ENCODE measurements at regions not wholly inside any gene's neighbourhood (a gene's known extent, or its start where the extent isn't known, plus 50 kb on each side); places are given as distances from the start of the nearest gene placed in this dataset.
A peak's percentile ranks its signal among the peaks of the same experiment; 100 is the strongest.
"Not testable (repeated sequence)": the region's sequence is repeated elsewhere in the genome, so short reads cannot be mapped to it uniquely, and the experiment has no call there.

- ChIA-PET POLR2A (no interaction called here), CTCF (no interaction called here)
- no peak for TF ChIP-seq SUZ12 (IDR thresholded peaks at IDR 0.05)
- no peak for TF ChIP-seq LEF1 (IDR thresholded peaks at IDR 0.05; ENCODE audit: borderline replicate concordance)
- no peak for TF ChIP-seq FOXA1 (IDR thresholded peaks at IDR 0.05)
- no peak for TF ChIP-seq CTBP1 (IDR thresholded peaks at IDR 0.05; ENCODE audit: borderline replicate concordance)
- TF ChIP-seq NFRKB (IDR thresholded peaks at IDR 0.05), result no peak
- DNase-seq (ENCODE audit: extremely low spot score), result no peak
These were observed 67.0 kb upstream of the RMP24 start for GRCh38 chr18:35905436-35905835.

DNA sequence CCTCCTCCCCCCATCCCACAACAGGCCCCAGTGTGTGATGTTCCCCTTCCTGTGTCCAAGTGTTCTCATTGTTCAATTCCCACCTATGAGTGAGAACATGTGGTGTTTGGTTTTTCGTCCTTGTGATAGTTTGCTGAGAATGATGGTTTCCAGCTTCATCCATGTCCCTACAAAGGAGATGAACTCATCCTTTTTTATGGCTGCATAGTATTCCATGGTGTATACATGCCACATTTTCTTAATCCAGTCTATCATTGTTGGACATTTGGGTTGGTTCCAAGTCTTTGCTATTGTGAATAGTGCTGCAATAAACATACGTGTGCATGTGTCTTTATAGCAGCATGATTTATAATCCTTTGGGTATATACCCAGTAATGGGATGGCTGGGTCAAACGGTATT, 66.2 kb upstream of the RMP24 start:
- POLR2A ChIA-PET, CTCF ChIA-PET: not testable (repeated sequence)

GRCh38 chr18:35910327-35910726, 62.2 kb upstream of the RMP24 start:
- ChIA-PET CTCF (interaction anchor here (1.2 kb wide), 1 partner anchor 40 kb away, joined by 3 read pairs; no protein-coding TSS in a partner anchor), POLR2A (no interaction called here)
- DNase-seq (ENCODE audit: extremely low spot score), result no peak
- TF ChIP-seq FOXM1 (IDR thresholded peaks at IDR 0.05; ENCODE audit: borderline replicate concordance) (no peak), TARDBP (IDR thresholded peaks at IDR 0.05) (no peak), ELF4 (IDR thresholded peaks at IDR 0.05) (no peak), PKNOX1 (IDR thresholded peaks at IDR 0.05) (no peak), BHLHE40 (IDR thresholded peaks at IDR 0.05; ENCODE audit: borderline replicate concordance) (no peak), ZNF384 (IDR thresholded peaks at IDR 0.05) (no peak), L3MBTL2 (conservative IDR thresholded peaks at IDR 0.05) (no peak), FOXA1 (IDR thresholded peaks at IDR 0.05) (no peak), ARNT (IDR thresholded peaks at IDR 0.05) (no peak), SP1 (IDR thresholded peaks at IDR 0.05) (no peak), SUZ12 (IDR thresholded peaks at IDR 0.05) (no peak), NFRKB (IDR thresholded peaks at IDR 0.05) (no peak), HDGF (IDR thresholded peaks at IDR 0.05; ENCODE audit: borderline replicate concordance) (no peak), FOXK2 (IDR thresholded peaks at IDR 0.05) (no peak), CTBP1 (IDR thresholded peaks at IDR 0.05; ENCODE audit: borderline replicate concordance) (no peak), LEF1 (IDR thresholded peaks at IDR 0.05; ENCODE audit: borderline replicate concordance) (no peak)

More for the DNA sequence above, 66.2 kb upstream of the RMP24 start:
- DNase-seq (ENCODE audit: extremely low spot score), result not testable (repeated sequence)

DNA sequence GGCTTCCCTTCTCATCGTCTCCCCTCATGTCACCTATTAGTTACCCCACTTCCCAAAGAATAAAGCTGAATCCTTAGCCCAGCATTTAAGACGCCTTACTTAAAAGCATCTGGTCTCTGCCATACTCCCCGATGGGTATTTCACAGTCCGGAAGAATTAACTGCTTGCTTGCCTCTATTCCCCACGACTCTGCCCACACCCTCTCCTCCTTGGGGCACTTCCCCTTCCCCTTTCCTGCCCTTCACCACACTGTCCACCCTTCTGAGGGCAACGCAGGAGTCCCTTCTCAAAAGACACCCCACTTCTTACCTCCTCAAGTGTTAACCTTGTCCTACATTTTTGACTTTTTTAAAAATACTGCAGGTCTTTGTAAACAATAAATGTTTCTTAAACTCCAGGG, 60.1 kb upstream of the RMP24 start:
- CTCF ChIA-PET, result no interaction called here
- POLR2A ChIA-PET, result no interaction called here
- TF ChIP-seq LEF1 (IDR thresholded peaks at IDR 0.05; ENCODE audit: borderline replicate concordance) (no peak), BHLHE40 (IDR thresholded peaks at IDR 0.05; ENCODE audit: borderline replicate concordance) (no peak), HDGF (IDR thresholded peaks at IDR 0.05; ENCODE audit: borderline replicate concordance) (no peak), NFRKB (IDR thresholded peaks at IDR 0.05) (no peak), FOXA1 (IDR thresholded peaks at IDR 0.05) (no peak), ELF4 (IDR thresholded peaks at IDR 0.05) (no peak), CTBP1 (IDR thresholded peaks at IDR 0.05; ENCODE audit: borderline replicate concordance) (no peak), PKNOX1 (IDR thresholded peaks at IDR 0.05) (no peak), ZNF384 (IDR thresholded peaks at IDR 0.05) (no peak), SUZ12 (IDR thresholded peaks at IDR 0.05) (no peak), ARNT (IDR thresholded peaks at IDR 0.05) (no peak), TARDBP (IDR thresholded peaks at IDR 0.05) (no peak), FOXM1 (IDR thresholded peaks at IDR 0.05; ENCODE audit: borderline replicate concordance) (no peak), SP1 (IDR thresholded peaks at IDR 0.05) (no peak), L3MBTL2 (conservative IDR thresholded peaks at IDR 0.05) (no peak), FOXK2 (IDR thresholded peaks at IDR 0.05) (no peak)
- DNase-seq (ENCODE audit: extremely low spot score), result no peak

DNA sequence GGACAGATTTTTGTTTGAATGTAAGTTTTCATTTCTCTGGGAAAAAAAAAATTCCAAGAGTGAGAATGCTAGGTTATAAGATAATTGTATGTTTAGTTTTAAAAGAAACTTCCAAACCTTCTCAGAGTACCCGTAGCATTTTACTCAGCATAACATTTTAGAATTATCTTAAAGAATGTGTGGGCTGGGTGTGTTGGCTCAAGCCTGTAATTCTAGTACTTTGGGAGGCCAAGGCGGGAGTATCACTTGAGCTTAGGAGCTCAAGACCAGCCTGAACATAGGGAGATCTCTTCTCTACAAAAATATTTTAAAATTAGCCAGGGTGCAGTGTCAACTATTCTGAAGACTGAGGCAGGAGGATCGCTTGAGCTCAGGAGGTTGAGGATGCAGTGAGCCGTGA, 57.4 kb upstream of the RMP24 start:
- TF ChIP-seq CTBP1 (IDR thresholded peaks at IDR 0.05; ENCODE audit: borderline replicate concordance) (no peak), FOXA1 (IDR thresholded peaks at IDR 0.05) (no peak), TARDBP (IDR thresholded peaks at IDR 0.05) (no peak), HDGF (IDR thresholded peaks at IDR 0.05; ENCODE audit: borderline replicate concordance) (no peak), LEF1 (IDR thresholded peaks at IDR 0.05; ENCODE audit: borderline replicate concordance) (no peak), BHLHE40 (IDR thresholded peaks at IDR 0.05; ENCODE audit: borderline replicate concordance) (no peak), NFRKB (IDR thresholded peaks at IDR 0.05) (no peak), FOXM1 (IDR thresholded peaks at IDR 0.05; ENCODE audit: borderline replicate concordance) (no peak), ELF4 (IDR thresholded peaks at IDR 0.05) (no peak), ZNF384 (IDR thresholded peaks at IDR 0.05) (no peak), SP1 (IDR thresholded peaks at IDR 0.05) (no peak)
- ChIA-PET POLR2A (no interaction called here), CTCF (no interaction called here)
- DNase-seq (ENCODE audit: extremely low spot score), result no peak

GRCh38 chr18:35917043-35917442, 55.4 kb upstream of the RMP24 start:
- TF ChIP-seq LEF1 (IDR thresholded peaks at IDR 0.05; ENCODE audit: borderline replicate concordance) (no peak), CTBP1 (IDR thresholded peaks at IDR 0.05; ENCODE audit: borderline replicate concordance) (no peak), FOXK2 (IDR thresholded peaks at IDR 0.05) (no peak), PKNOX1 (IDR thresholded peaks at IDR 0.05) (no peak), NFRKB (IDR thresholded peaks at IDR 0.05) (no peak), FOXA1 (IDR thresholded peaks at IDR 0.05) (no peak), SUZ12 (IDR thresholded peaks at IDR 0.05) (no peak)
- ChIA-PET POLR2A (no interaction called here), CTCF (interaction anchor here (0.7 to 1.3 kb wide), 4 partner anchors 10 to 34 kb away, joined by 3 read pairs; no protein-coding TSS in a partner anchor)
- peak; percentile 55 for DNase-seq (ENCODE audit: extremely low spot score)

DNA sequence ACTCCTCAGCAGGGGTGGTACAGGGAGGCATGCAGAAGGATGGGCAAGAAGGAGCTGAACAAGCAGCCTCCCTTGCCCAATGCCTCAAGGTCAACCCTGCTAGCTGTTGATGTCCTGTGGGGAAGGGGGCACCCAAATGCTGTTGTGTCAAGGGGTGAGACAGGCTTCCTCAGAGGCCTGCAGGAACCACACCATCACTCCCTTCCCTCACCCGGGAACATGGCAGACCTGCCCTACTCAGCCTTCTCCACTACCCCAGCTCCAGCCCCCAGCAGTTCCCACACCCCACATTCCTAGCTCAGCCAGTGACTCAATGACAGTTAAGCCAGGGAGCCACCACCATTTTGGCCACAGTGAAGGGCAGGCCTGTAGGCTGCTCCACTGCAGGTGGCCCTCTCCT, 53.9 kb upstream of the RMP24 start:
- CTCF ChIA-PET, result interaction anchor here (1.1 to 1.6 kb wide), 2 partner anchors 9 to 32 kb away, joined by 3 to 6 read pairs; no protein-coding TSS in a partner anchor
- TF ChIP-seq ELF4 (IDR thresholded peaks at IDR 0.05), result no peak
- no peak for TF ChIP-seq SUZ12 (IDR thresholded peaks at IDR 0.05)
- TF ChIP-seq CTBP1 (IDR thresholded peaks at IDR 0.05; ENCODE audit: borderline replicate concordance), result no peak
- TF ChIP-seq PKNOX1 (IDR thresholded peaks at IDR 0.05), result no peak
- TF ChIP-seq ARNT (IDR thresholded peaks at IDR 0.05), result no peak
- no peak for TF ChIP-seq FOXK2 (IDR thresholded peaks at IDR 0.05)
- TF ChIP-seq FOXM1 (IDR thresholded peaks at IDR 0.05; ENCODE audit: borderline replicate concordance), result no peak
- TF ChIP-seq BHLHE40 (IDR thresholded peaks at IDR 0.05; ENCODE audit: borderline replicate concordance), result no peak
- no peak for TF ChIP-seq NFRKB (IDR thresholded peaks at IDR 0.05)
- TF ChIP-seq TARDBP (IDR thresholded peaks at IDR 0.05), result no peak
- no peak for TF ChIP-seq FOXA1 (IDR thresholded peaks at IDR 0.05)
- TF ChIP-seq HDGF (IDR thresholded peaks at IDR 0.05; ENCODE audit: borderline replicate concordance), result no peak
- no peak for TF ChIP-seq LEF1 (IDR thresholded peaks at IDR 0.05; ENCODE audit: borderline replicate concordance)
- POLR2A ChIA-PET, result interaction anchor here (1.0 kb wide), 1 partner anchor 54 kb away, joined by 4 read pairs; the partner anchor contains the start of gene RMP24
- no peak for DNase-seq (ENCODE audit: extremely low spot score)

All from HEK293T (cell line).